Caco-2 (cell line): ENCODE measurements at regions not wholly inside any gene's neighbourhood (a gene's known extent, or its start where the extent isn't known, plus 50 kb on each side); places are given as distances from the start of the nearest gene placed in this dataset.
"Not testable (repeated sequence)": the region's sequence is repeated elsewhere in the genome, so short reads cannot be mapped to it uniquely, and the experiment has no call there.

Source experiments
- BruUV-seq: library from RNA; stranded (reverse); fragments of 400-500 nt; replicated peaks from 2 replicates; lab custom pipeline; 2021; lab: Mats Ljungman, UMichigan
- CTCF ChIA-PET: fragments of 300-600 bp; sonication (Branson Sonifier 250); formaldehyde crosslinking; loops from one replicate; lab custom pipeline; 2022; ENCODE audit warnings: antibody characterized with exemption; lab: Charles Lee
- POLR2A ChIA-PET: fragments of 300-600 bp; sonication (Branson Sonifier 250); formaldehyde crosslinking; loops from one replicate; lab custom pipeline; 2022; ENCODE audit warnings: antibody characterized with exemption; lab: Charles Lee
- DNase-seq, 2 experiments: peaks; one replicate each; pipeline versions ENCODE4 v3.0.0 to v3.0.0-alpha.2; 2020 to 2022
- H3K27me3 ChIP-seq: replicated peaks from 2 replicates; pipeline ENCODE4 v1.6.0; 2011; ENCODE audit warnings: low read length; ENCODE audit not compliant: control insufficient read depth, insufficient read depth
- H3K36me3 ChIP-seq: 2 replicates; pipeline ENCODE4 v1.5.1; 2011; ENCODE audit warnings: low read length; ENCODE audit not compliant: control insufficient read depth, insufficient read depth
- H3K4me1 ChIP-seq: fragments of 250-450 bp; sonication (Bioruptor Pico); 2 replicates; pipeline ENCODE4 v1.5.1; 2020; ENCODE audit warnings: mild to moderate bottlenecking
- H3K4me3 ChIP-seq: 2 replicates; pipeline ENCODE4 v1.5.1; 2011; ENCODE audit warnings: low read depth, mild to moderate bottlenecking, control low read depth, low read length
- H3K9me3 ChIP-seq: fragments of 250-450 bp; sonication (Bioruptor Pico); 2 replicates; pipeline ENCODE4 v1.5.1; 2020; ENCODE audit warnings: mild to moderate bottlenecking, moderate library complexity
- H3K27ac Mint-ChIP-seq: one replicate; pipeline ENCODE4 v1.8.0; 2022; ENCODE audit warnings: mixed read lengths; ENCODE audit not compliant: unreplicated experiment
- H3K27me3 Mint-ChIP-seq: one replicate; pipeline ENCODE4 v1.8.0; 2022; ENCODE audit warnings: mixed read lengths; ENCODE audit not compliant: insufficient read depth, unreplicated experiment
- H3K36me3 Mint-ChIP-seq: one replicate; pipeline ENCODE4 v1.8.0; 2022; ENCODE audit warnings: mild to moderate bottlenecking, mixed read lengths; ENCODE audit not compliant: insufficient read depth, unreplicated experiment
- H3K4me1 Mint-ChIP-seq: one replicate; pipeline ENCODE4 v1.8.0; 2022; ENCODE audit warnings: low read depth, mixed read lengths; ENCODE audit not compliant: unreplicated experiment
- H3K4me3 Mint-ChIP-seq: one replicate; pipeline ENCODE4 v1.8.0; 2022; ENCODE audit warnings: mild to moderate bottlenecking, moderate library complexity, mixed read lengths; ENCODE audit not compliant: unreplicated experiment
- H3K9me3 Mint-ChIP-seq: one replicate; pipeline ENCODE4 v1.8.0; 2022; ENCODE audit warnings: mixed read lengths; ENCODE audit not compliant: unreplicated experiment
- intact Hi-C: fragments of 100-400 bp; cut with micrococcal nuclease; formaldehyde crosslinking; loops from one replicate; pipeline ENCODE4 v1.10.0; 2022; ENCODE audit not compliant: unreplicated experiment
- TF ChIP-seq, protein P1 (sequence below), 2 experiments: fragments of 200-600 bp in 1 of 2; IDR thresholded peaks; 1 replicate in 1 of 2; 2 replicates in 1 of 2; pipeline versions ENCODE4 v1.5.1 to v1.8.0; 2011 to 2022; ENCODE audit warnings: antibody characterized with exemption in 1 of 2, control low read depth in 1 of 2, inconsistent platforms in 1 of 2, low read depth in 1 of 2, low read length in 1 of 2, mild to moderate bottlenecking in 1 of 2, moderate library complexity in 1 of 2; ENCODE audit not compliant: insufficient read depth in 1 of 2, severe bottlenecking in 1 of 2, unreplicated experiment in 1 of 2

DNA sequence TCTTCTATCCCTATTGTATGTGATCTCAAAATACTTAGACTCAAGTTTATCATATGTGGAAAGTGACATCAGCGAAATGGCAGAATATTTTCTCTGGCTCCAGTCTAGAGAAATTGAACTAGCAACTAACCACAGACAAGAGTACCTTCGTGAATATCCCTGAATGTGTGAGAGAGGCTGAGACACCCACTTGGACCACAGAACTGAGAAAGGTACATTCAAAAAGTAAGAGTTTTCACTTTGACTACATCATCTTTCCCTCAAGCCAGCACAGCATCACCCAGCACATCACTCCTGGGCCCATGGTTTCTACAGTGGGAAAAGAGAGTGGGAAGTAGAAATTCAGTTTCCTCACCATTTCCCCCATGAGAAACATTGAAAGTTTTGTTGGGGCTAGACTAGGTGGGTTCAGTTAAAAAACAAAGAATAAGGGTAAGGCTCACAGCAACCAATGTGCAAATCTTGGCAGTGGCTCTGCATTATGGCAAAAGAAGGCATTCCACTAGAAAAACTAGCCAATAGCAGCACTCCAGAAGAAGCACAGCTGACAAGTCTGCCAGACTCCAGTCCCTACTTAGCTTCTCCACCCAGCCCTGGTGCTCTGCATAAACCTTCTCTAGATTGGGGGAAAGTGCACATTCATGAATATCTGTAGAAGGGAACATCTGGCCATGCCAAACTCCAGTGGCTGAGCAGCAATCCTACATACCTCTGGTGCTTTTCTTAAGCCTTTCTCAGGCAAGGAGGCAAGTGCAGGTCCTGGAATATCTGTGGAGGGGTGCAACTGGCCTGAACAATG is 225.6 kb upstream of the VLDLR start:
- Histone ChIP-seq H3K4me1 (no peaks in the 10 kb centered on the region), H3K36me3 (no peaks in the 10 kb centered on the region), H3K4me3 (no peak overlapping the region), H3K27me3 (no peaks in the 10 kb centered on the region), H3K9me3 (0 out of 2 replicates have a peak, but pooled peaks cover 8% of the 10 kb centered on the region)
- BruUV-seq, result no TSS peak
- Mint-ChIP-seq H3K4me3 (no peak overlapping the region), H3K27ac (no peak overlapping the region), H3K27me3 (no peaks in the 10 kb centered on the region), H3K9me3 (peaks cover 6% of the 10 kb centered on the region), H3K4me1 (no peaks in the 10 kb centered on the region), H3K36me3 (no peaks in the 10 kb centered on the region)
- ChIA-PET POLR2A (no interaction called here), CTCF (no interaction called here)
- no peak for DNase-seq
- intact Hi-C loops, result no loop called here
- TF ChIP-seq, protein P1, sequence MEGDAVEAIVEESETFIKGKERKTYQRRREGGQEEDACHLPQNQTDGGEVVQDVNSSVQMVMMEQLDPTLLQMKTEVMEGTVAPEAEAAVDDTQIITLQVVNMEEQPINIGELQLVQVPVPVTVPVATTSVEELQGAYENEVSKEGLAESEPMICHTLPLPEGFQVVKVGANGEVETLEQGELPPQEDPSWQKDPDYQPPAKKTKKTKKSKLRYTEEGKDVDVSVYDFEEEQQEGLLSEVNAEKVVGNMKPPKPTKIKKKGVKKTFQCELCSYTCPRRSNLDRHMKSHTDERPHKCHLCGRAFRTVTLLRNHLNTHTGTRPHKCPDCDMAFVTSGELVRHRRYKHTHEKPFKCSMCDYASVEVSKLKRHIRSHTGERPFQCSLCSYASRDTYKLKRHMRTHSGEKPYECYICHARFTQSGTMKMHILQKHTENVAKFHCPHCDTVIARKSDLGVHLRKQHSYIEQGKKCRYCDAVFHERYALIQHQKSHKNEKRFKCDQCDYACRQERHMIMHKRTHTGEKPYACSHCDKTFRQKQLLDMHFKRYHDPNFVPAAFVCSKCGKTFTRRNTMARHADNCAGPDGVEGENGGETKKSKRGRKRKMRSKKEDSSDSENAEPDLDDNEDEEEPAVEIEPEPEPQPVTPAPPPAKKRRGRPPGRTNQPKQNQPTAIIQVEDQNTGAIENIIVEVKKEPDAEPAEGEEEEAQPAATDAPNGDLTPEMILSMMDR (IDR thresholded peaks at IDR 0.05; ENCODE audit: insufficient read depth in 1 of 2, low read depth in 1 of 2, low read length in 1 of 2, severe bottlenecking in 1 of 2, unreplicated experiment in 1 of 2), result no peak

DNA sequence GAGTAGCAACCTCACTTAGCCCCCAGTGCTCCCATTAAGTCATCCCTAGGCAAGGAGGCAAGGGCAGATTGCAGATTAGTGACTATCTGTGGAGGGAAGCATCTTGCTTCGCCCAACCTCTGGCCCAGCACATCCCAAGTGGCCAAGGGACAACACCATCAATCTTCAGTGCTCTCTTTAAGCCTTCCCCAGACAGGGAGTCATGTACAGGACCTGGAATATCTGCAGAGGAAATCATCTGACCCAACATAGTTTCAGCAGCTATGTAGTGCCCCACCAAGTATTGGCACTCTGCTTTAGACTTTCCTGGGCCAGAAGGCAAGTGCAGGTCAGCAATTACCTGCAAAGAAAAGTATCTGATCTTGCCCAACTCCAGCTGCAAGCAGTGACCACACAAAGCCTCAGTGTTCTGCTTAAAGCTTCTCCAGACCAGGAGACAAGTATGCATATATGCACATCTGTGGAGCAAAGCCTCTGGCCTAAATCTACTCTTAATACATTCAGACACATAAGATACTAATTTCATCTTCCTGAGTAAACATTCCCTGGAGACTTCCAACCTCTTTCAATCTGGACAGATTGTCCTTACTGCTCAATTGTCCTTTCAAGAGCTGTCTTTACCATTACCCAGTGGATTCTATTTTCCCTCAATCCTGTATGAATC is 224.8 kb upstream of the VLDLR start:
- Histone ChIP-seq H3K4me1 (no peaks in the 10 kb centered on the region), H3K9me3 (0 out of 2 replicates have a peak, but pooled peaks cover 8% of the 10 kb centered on the region), H3K36me3 (no peaks in the 10 kb centered on the region), H3K4me3 (no peak overlapping the region), H3K27me3 (no peaks in the 10 kb centered on the region)
- ChIA-PET POLR2A (no interaction called here), CTCF (no interaction called here)
- Mint-ChIP-seq H3K36me3 (no peaks in the 10 kb centered on the region), H3K27ac (no peak overlapping the region), H3K27me3 (no peaks in the 10 kb centered on the region), H3K9me3 (peaks cover 6% of the 10 kb centered on the region), H3K4me1 (no peaks in the 10 kb centered on the region), H3K4me3 (no peak overlapping the region)
- no peak for DNase-seq
- TF ChIP-seq, protein P1 (IDR thresholded peaks at IDR 0.05; ENCODE audit: insufficient read depth in 1 of 2, low read depth in 1 of 2, low read length in 1 of 2, severe bottlenecking in 1 of 2, unreplicated experiment in 1 of 2), result no peak
- no TSS peak for BruUV-seq
- intact Hi-C loops, result no loop called here

DNA sequence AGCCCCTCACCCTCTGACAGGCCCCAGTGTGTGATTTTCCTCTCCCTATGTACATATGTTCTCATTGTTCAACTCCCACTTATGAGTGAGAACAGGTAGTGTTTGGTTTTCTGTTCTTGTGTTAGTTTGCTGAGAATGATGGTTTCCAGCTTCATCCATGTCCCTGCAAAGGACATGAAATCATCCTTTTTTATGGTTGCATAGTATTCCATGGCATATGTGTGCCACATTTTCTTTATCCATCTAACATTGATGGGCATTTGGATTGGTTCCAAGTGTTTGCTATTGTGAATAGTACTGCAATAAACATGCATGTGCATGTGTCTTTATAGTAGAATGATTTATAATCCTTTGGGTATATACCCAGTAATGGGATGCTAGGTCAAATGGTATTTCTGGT is 223.7 kb upstream of the VLDLR start:
- H3K36me3 ChIP-seq, H3K4me1 ChIP-seq, H3K36me3 Mint-ChIP-seq, DNase-seq, H3K4me3 Mint-ChIP-seq, H3K27me3 Mint-ChIP-seq, H3K27ac Mint-ChIP-seq, H3K4me1 Mint-ChIP-seq, H3K9me3 ChIP-seq, POLR2A ChIA-PET, H3K27me3 ChIP-seq, CTCF ChIA-PET, H3K9me3 Mint-ChIP-seq, H3K4me3 ChIP-seq, BruUV-seq, intact Hi-C loops: not testable (repeated sequence)

DNA sequence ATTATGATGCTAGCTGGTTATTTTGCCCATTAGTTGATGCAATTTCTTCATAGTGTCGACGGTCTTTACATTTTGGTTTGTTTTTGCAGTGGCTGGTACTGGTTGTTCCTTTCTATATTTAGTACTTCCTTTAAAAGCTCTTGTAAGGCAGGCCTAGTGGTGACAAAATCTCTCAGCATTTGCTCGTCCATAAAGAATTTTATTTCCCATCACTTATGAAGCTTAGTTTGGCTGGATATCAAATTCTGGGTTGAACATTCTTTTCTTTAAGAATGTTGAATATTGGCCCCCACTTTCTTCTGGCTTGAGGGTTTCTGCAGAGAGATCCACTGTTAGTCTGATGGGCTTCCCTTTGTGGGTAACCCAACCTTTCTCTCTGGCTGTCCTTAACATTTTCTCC is 219.8 kb upstream of the VLDLR start:
- POLR2A ChIA-PET, H3K4me3 ChIP-seq, DNase-seq, H3K27me3 ChIP-seq, H3K4me1 Mint-ChIP-seq, intact Hi-C loops, H3K9me3 ChIP-seq, H3K36me3 ChIP-seq, CTCF ChIA-PET, H3K9me3 Mint-ChIP-seq, H3K4me3 Mint-ChIP-seq, H3K27me3 Mint-ChIP-seq, BruUV-seq, H3K36me3 Mint-ChIP-seq, H3K27ac Mint-ChIP-seq, H3K4me1 ChIP-seq: not testable (repeated sequence)
